Spleen (tissue), 7 donors: ENCODE measurements at regions not wholly inside any gene's neighbourhood (a gene's known extent, or its start where the extent isn't known, plus 50 kb on each side); places are given as distances from the start of the nearest gene placed in this dataset.

Source experiments
- CTCF ChIP-seq, 11 experiments: fragments of 200-600 bp in 7 of 11; fragments of 450-650 bp in 4 of 11; sonication (generic) in 4 of 11; IDR thresholded peaks in 8 of 11; conservative IDR thresholded peaks in 3 of 11; 1 replicate in 7 of 11; 2 replicates in 4 of 11; pipeline versions ENCODE4 v1.4.0 to v1.8.0; 2016 to 2021; ENCODE audit warnings: antibody characterized with exemption in 11 of 11, inconsistent platforms in 4 of 11, mild to moderate bottlenecking in 1 of 11
- POLR2A ChIP-seq, 3 donors: fragments of 450-650 bp; IDR thresholded peaks; one replicate each; pipeline ENCODE4 v1.5.1; 2017; ENCODE audit warnings: antibody characterized with exemption in 3 of 3, mild to moderate bottlenecking in 1 of 3
- donor health status: DM: no; HTN: no; CAD: no; lungs with moderate emphysema.
- donor health status: DM: no; HTN: no; CAD: no.
- donor health status: DM: no; HTN: no; CAD: no.

- TF ChIP-seq CTCF (IDR thresholded peaks at IDR 0.05 in 8 of 11, conservative IDR thresholded peaks at IDR 0.05 in 3 of 11), result no peak
- no peak for TF ChIP-seq POLR2A (IDR thresholded peaks at IDR 0.05)
Observed at GRCh38 chr3:76311941-76312340, 526.6 kb upstream of the ZNF717 start.
